CD4-positive, alpha-beta T cell (primary cell): ENCODE measurements at regions not wholly inside any gene's neighbourhood (a gene's known extent, or its start where the extent isn't known, plus 50 kb on each side); places are given as distances from the start of the nearest gene placed in this dataset.

Experiments
- ATAC-seq: fragments of 200-7000 bp; cut with Tn5 transposase; one replicate; pipeline ENCODE4 v1.10.0; 2022; ENCODE audit warnings: mild to moderate bottlenecking; ENCODE audit not compliant: poor library complexity
- CTCF ChIA-PET: fragments of 350-600 bp; sonication (Branson Sonifier 250); formaldehyde crosslinking; loops from one replicate; lab custom pipeline; 2021; ENCODE audit warnings: antibody characterized with exemption, inconsistent platforms; lab: Charles Lee
- POLR2A ChIA-PET: fragments of 350-600 bp; sonication (Branson Sonifier 250); formaldehyde crosslinking; loops from one replicate; lab custom pipeline; 2021; ENCODE audit warnings: antibody characterized with exemption, inconsistent platforms; lab: Charles Lee
- DNase-seq, 14 experiments: peaks; one replicate each; pipeline ENCODE4 v3.0.0-alpha.2; 2013 to 2020; ENCODE audit warnings: mixed read lengths in 2 of 14
- H3K27ac ChIP-seq, 2 donors: one replicate each; pipeline versions ENCODE4 v1.5.1 to v1.7.0; 2013; ENCODE audit warnings: low read length in 2 of 2, low read depth in 1 of 2, mild to moderate bottlenecking in 1 of 2
- H3K27me3 ChIP-seq, 2 experiments: 1 replicate in 1 of 2; 2 replicates in 1 of 2; pipeline versions ENCODE4 v1.6.1 to v1.7.0; 2013; ENCODE audit warnings: low read length in 2 of 2, control low read depth in 1 of 2, mild to moderate bottlenecking in 1 of 2, moderate library complexity in 1 of 2; ENCODE audit not compliant: insufficient read depth in 2 of 2, control insufficient read depth in 1 of 2
- H3K36me3 ChIP-seq: one replicate; pipeline ENCODE4 v1.6.1; 2013; ENCODE audit warnings: low read length, control low read depth; ENCODE audit not compliant: insufficient read depth
- H3K4me1 ChIP-seq: one replicate; pipeline ENCODE4 v1.6.1; 2013; ENCODE audit warnings: low read length, control low read depth; ENCODE audit not compliant: insufficient read depth
- H3K4me3 ChIP-seq: one replicate; pipeline ENCODE4 v1.5.1; 2013; ENCODE audit warnings: mild to moderate bottlenecking, low read length, moderate library complexity
- H3K9me3 ChIP-seq, 2 experiments: 1 replicate in 1 of 2; 2 replicates in 1 of 2; pipeline versions ENCODE4 v1.6.1 to v1.7.0; 2013; ENCODE audit warnings: low read length in 2 of 2, mild to moderate bottlenecking in 2 of 2, control low read depth in 1 of 2, moderate library complexity in 1 of 2; ENCODE audit not compliant: control insufficient read depth in 1 of 2, insufficient read depth in 1 of 2
- H3K27ac Mint-ChIP-seq: one replicate; pipeline ENCODE4 v1.8.0; 2020; ENCODE audit warnings: mixed read lengths
- H3K27me3 Mint-ChIP-seq: one replicate; pipeline ENCODE4 v1.8.0; 2021; ENCODE audit warnings: mixed read lengths
- H3K36me3 Mint-ChIP-seq: one replicate; pipeline ENCODE4 v1.8.0; 2021; ENCODE audit warnings: low read depth, mixed read lengths
- H3K4me1 Mint-ChIP-seq: one replicate; pipeline ENCODE4 v1.8.0; 2021; ENCODE audit warnings: low read depth, mixed read lengths
- H3K4me3 Mint-ChIP-seq: one replicate; pipeline ENCODE4 v1.8.0; 2020; ENCODE audit warnings: mild to moderate bottlenecking, mixed read lengths
- H3K9me3 Mint-ChIP-seq: one replicate; pipeline ENCODE4 v1.8.0; 2020; ENCODE audit warnings: mixed read lengths
- CTCF ChIP-seq: fragments of 200-600 bp; IDR thresholded peaks from one replicate; pipeline ENCODE4 v1.8.0; 2022; ENCODE audit warnings: antibody characterized with exemption, mild to moderate bottlenecking
- intact Hi-C, 2 experiments: fragments of 100-400 bp; cut with DNase I in 1 of 2; cut with micrococcal nuclease in 1 of 2; formaldehyde crosslinking; loops; one replicate each; pipeline versions ENCODE4 v1.15.1 to v1.9.0; 2023 to 2025; cut with DNase I, micrococcal nuclease

GRCh38 chr2:64325477-64325851, 128.5 kb upstream of the LGALSL start:
- H3K9me3 ChIP-seq = no peaks in the 10 kb centered on the region
- peak overlapping the region; percentile 84 for H3K4me3 Mint-ChIP-seq
- H3K27me3 Mint-ChIP-seq = no peaks in the 10 kb centered on the region
- H3K4me3 ChIP-seq = no peak overlapping the region
- DNase-seq (peak in 1 of 14 experiments; percentile 27), ATAC-seq (no peak)
- peak overlapping the region; percentile 90 for H3K27ac Mint-ChIP-seq
- H3K4me1 ChIP-seq = peaks cover 45% of the 10 kb centered on the region
- POLR2A ChIA-PET = interaction anchor here (0.6 to 6.1 kb wide), 10 partner anchors 41 to 804 kb away, joined by 3 to 57 read pairs (median 4); no protein-coding TSS in a partner anchor
- no peaks in the 10 kb centered on the region for H3K27me3 ChIP-seq
- no peaks in the 10 kb centered on the region for H3K9me3 Mint-ChIP-seq
- intact Hi-C loops = loop anchor here (5.0 to 10.0 kb wide), 3 partner anchors 121 to 631 kb away; no protein-coding TSS in a partner anchor
- no peaks in the 10 kb centered on the region for H3K36me3 Mint-ChIP-seq
- H3K27ac ChIP-seq = peak overlapping the region; percentile 45 to 50
- CTCF ChIA-PET = interaction anchor here (1.0 to 7.0 kb wide), 4 partner anchors 13 to 276 kb away, joined by 3 to 86 read pairs (median 5); no protein-coding TSS in a partner anchor
- H3K36me3 ChIP-seq = no peaks in the 10 kb centered on the region
- TF ChIP-seq CTCF = no peak
- H3K4me1 Mint-ChIP-seq = peaks cover 55% of the 10 kb centered on the region

GRCh38 chr2:64325852-64326577, 127.9 kb upstream of the LGALSL start:
- Mint-ChIP-seq H3K27ac (peak overlapping the region; percentile 90), H3K27me3 (no peaks in the 10 kb centered on the region), H3K4me1 (peaks cover 60% of the 10 kb centered on the region), H3K4me3 (peak overlapping the region; percentile 84), H3K36me3 (no peaks in the 10 kb centered on the region), H3K9me3 (no peaks in the 10 kb centered on the region)
- Histone ChIP-seq H3K4me1 (peaks cover 50% of the 10 kb centered on the region), H3K9me3 (no peaks in the 10 kb centered on the region), H3K36me3 (no peaks in the 10 kb centered on the region), H3K4me3 (no peak overlapping the region), H3K27me3 (no peaks in the 10 kb centered on the region), H3K27ac (peak overlapping the region; percentile 45 to 50)
- intact Hi-C loops = loop anchor here (2.0 to 10.0 kb wide), 4 partner anchors 121 to 631 kb away; no protein-coding TSS in a partner anchor
- ATAC-seq = peak; percentile 77
- DNase-seq = peak in 11 of 14 experiments; percentile 17 to 90 (median 33)
- ChIA-PET CTCF (interaction anchor here (1.0 to 7.0 kb wide), 6 partner anchors 13 to 308 kb away, joined by 3 to 86 read pairs (median 5); no protein-coding TSS in a partner anchor), POLR2A (interaction anchor here (0.6 to 6.1 kb wide), 17 partner anchors 8 to 519 kb away, joined by 3 to 57 read pairs (median 4); no protein-coding TSS in a partner anchor)
- TF ChIP-seq CTCF = no peak

GRCh38 chr2:64326578-64327050, 127.3 kb upstream of the LGALSL start:
- ATAC-seq (no peak), DNase-seq (no peak)
- intact Hi-C loops = loop anchor here (1.0 to 10.0 kb wide), 5 partner anchors 122 to 632 kb away; no protein-coding TSS in a partner anchor
- Mint-ChIP-seq H3K27ac (peak overlapping the region; percentile 90), H3K4me1 (peaks cover 61% of the 10 kb centered on the region), H3K27me3 (no peaks in the 10 kb centered on the region), H3K9me3 (no peaks in the 10 kb centered on the region), H3K36me3 (no peaks in the 10 kb centered on the region), H3K4me3 (peak overlapping the region; percentile 84)
- no peak for TF ChIP-seq CTCF
- Histone ChIP-seq H3K4me3 (no peak overlapping the region), H3K27me3 (no peaks in the 10 kb centered on the region), H3K4me1 (peaks cover 52% of the 10 kb centered on the region), H3K9me3 (no peaks in the 10 kb centered on the region), H3K27ac (peak overlapping the region in 1 of 2 donors; percentile 50), H3K36me3 (no peaks in the 10 kb centered on the region)
- POLR2A ChIA-PET = interaction anchor here (0.6 to 6.1 kb wide), 18 partner anchors 9 to 518 kb away, joined by 3 to 57 read pairs (median 4); no protein-coding TSS in a partner anchor
- CTCF ChIA-PET = interaction anchor here (1.0 to 7.0 kb wide), 8 partner anchors 14 to 308 kb away, joined by 3 to 86 read pairs (median 6); no protein-coding TSS in a partner anchor
